Mesenteric fat pad (tissue), 1 donor: ENCODE measurements at regions not wholly inside any gene's neighbourhood (a gene's known extent, or its start where the extent isn't known, plus 50 kb on each side); places are given as distances from the start of the nearest gene placed in this dataset.

Source experiments
- DNase-seq: peaks from one replicate; pipeline ENCODE4 v3.0.0-alpha.2; 2020; ENCODE audit warnings: low spot score
- donor health status: DM: yes; HTN: yes; CAD: no.

DNA sequence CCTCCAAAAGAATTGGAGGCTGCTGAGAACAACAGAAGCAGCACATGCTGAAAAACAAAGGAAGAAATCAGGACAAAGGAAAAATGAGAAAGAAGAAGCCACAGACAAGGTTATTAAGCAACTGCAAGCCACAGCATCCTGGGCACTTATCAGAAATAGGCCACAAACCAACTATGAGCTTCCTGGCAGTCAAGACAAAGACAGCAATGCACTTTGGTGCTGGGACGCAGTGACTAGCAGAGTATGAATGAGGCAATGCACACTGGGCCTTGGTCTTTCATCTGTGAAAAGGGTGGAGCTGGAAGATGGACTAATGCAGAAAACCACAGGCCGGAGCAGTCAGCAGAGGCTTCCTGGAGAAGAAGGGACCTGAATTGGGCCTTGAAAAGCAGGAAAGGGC lies 56.0 kb upstream of the LINGO1 start:
- no peak for DNase-seq

GRCh38 chr15:77688266-77688665 lies 55.6 kb upstream of the LINGO1 start:
- DNase-seq, result no peak

DNA sequence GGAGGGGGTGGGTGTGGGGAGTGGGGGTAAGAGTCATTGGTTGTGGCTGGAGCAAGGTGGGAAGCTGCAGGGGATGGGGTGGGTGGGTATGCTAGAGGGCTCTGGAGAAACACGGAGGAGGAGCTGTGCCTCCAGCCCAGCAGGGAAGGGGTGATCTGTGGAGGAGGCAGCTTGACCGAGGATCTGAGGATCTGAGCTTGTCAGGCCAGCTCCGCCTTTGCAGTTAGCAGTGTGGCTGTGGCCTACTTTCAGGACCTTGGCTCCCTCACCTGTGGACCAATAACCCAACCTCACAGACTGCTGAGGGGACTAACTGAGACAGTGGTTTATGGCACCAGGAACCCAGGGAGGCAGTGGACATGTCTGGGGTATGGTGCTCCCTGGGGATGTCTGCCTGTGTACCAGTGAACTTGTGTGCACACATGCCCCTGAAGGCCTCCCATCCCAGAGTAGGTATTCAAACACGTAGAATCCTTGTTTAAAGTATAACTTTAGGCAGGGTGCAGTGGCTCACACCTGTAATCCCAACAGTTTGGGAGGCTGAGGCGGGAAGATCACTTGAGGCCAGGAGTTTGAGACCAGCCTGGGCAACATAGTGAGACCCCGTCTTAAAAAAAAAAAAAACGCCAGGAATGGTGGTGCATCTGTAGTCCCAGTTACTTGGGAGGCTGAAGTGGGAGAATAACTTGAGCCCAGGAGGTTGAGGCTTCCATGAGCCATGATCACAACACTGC lies 52.5 kb upstream of the LINGO1 start:
- DNase-seq, result no peak

DNA sequence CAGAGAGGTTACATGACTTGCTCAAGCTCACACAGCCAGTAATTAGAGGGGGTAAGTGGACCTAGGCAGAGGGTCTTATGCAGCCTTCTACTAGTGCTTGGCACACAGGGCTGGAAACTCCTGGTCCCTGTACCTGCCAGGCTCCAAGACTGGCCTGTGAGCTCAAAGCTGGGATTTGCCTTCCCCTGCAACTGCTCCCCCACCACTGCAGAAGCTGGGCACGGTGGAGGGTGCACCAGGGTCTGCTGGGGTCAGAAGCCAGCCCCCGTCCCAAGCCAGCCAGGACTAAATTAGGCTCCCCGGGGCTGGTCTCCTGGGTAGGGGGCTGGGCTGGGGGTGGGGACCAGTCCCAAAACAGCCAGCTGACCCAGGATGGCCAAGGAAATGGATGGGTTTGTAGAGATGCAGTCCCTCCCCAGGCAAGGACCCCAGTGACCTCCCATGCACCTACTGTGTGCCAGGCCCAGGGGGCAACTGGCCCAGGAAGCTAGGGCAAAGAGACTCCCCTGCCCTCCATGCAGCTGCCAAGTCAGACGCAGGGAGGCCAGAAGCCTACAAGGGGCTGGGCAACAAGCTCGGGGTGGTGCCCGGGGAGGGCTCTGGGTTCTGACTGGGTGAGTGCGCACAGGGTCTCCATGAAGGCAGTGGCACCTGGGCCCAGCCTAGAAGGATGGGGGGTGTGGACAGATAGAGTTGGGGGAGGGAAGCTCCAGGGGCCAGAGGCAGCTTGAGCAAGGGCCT lies 51.8 kb upstream of the LINGO1 start:
- DNase-seq, result no peak

- DNase-seq, result no peak
Measured at GRCh38 chr15:77682564-77682963, 49.9 kb upstream of the LINGO1 start.
